LNCaP clone FGC (cell line): ENCODE measurements at regions not wholly inside any gene's neighbourhood (a gene's known extent, or its start where the extent isn't known, plus 50 kb on each side); places are given as distances from the start of the nearest gene placed in this dataset.
"Not testable (repeated sequence)": the region's sequence is repeated elsewhere in the genome, so short reads cannot be mapped to it uniquely, and the experiment has no call there.

Experiments used
- DNase-seq: peaks from one replicate; pipeline ENCODE4 v3.0.0-alpha.2; 2011; ENCODE audit warnings: low read depth
- H3K4me3 ChIP-seq: 2 replicates; pipeline ENCODE4 v1.5.1; 2011; ENCODE audit warnings: mild to moderate bottlenecking, low read depth, low read length, control low read depth
- CTCF ChIP-seq: IDR thresholded peaks from 2 replicates; pipeline ENCODE4 v1.5.1; 2012; ENCODE audit warnings: mild to moderate bottlenecking; ENCODE audit not compliant: control insufficient read depth, insufficient read depth; ENCODE audit errors: extremely low read depth

DNA sequence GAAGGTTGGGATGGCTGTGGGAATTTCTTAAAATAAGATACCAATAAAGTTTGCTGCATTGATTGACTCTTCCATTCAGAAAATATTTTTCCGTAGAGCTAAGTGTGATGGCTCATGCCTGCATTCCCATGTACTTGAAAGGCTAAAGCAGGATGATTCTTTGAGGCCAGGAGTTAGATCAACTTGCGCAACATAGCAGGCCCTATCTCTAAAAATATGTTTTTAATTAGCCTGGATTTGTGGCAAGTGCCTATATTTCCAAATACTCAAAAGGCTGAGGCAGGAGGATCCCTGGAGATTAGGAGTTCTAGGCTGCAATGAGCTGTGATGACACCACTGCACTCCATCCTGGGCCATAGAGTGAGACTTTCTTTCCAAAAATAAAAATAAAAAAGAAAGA lies 431.2 kb upstream of the PTCHD4 start:
- H3K4me3 ChIP-seq, result no peak overlapping the region
- TF ChIP-seq CTCF, result no peak
- DNase-seq, result no peak

DNA sequence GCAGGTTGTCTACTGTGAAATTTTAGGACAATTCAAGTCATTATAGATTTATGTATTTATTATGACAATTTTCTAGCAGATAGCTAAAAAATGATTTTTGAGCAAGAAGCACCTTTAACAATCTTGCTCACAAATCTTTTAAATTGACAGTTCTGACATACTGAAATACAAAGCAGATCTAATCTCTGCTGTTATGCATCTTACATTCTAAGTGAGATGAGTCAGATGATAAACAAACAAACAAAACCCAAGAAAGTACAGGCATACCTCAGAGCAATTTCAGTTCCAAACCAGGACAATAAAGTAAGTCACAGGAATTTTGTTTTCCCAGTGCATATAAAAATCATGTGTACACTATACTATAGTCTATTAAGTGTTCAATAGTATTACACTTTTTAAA lies 430.7 kb upstream of the PTCHD4 start:
- no peak overlapping the region for H3K4me3 ChIP-seq
- TF ChIP-seq CTCF, result no peak
- DNase-seq, result peak; percentile 49

GRCh38 chr6:48535582-48536009 lies 424.6 kb upstream of the PTCHD4 start:
- no peak for TF ChIP-seq CTCF
- no peak for DNase-seq
- no peak overlapping the region for H3K4me3 ChIP-seq

GRCh38 chr6:48530978-48531377 lies 420.0 kb upstream of the PTCHD4 start:
- not testable (repeated sequence) for H3K4me3 ChIP-seq, DNase-seq

DNA sequence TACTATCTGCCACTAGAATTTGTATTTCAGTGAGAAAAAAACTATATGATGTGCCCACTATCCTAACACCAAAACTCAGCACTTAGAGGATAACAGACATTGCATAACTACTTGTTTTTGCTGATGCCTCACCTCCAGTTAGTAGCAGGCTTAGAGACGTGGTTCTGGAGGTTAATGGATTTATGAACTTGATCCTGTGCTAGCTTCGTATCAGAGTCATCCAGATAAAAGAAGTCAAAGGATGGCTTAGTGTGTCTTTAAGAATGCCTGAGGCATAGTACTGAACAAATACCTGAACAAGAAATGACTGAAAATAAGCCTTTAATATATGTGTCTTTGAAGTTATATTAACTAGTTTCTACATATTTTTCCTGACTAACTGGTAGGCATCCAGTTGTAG lies 414.9 kb upstream of the PTCHD4 start:
- DNase-seq, result no peak
- TF ChIP-seq CTCF, result no peak
- no peak overlapping the region for H3K4me3 ChIP-seq

DNA sequence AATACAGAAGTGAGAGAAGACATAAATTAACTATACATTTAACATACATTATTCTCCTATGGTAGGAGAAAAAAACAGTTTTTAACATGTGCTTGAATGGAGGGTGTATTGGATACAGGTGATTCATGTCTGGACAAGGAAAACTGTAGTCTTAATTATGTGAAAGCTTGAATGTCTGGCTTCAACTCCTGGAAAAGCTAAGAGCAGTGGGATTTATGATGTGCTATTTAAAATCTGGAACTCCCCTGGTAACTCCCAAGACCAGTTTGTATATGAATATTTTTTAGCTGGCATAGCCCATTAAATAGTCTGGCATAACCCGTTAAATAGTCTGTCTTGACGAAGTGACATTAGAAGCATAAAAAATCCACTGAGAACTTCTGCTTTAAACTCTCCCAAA lies 410.0 kb upstream of the PTCHD4 start:
- no peak for TF ChIP-seq CTCF
- no peak for DNase-seq
- H3K4me3 ChIP-seq, result no peak overlapping the region

GRCh38 chr6:48512390-48512789 lies 401.4 kb upstream of the PTCHD4 start:
- no peak overlapping the region for H3K4me3 ChIP-seq
- no peak for TF ChIP-seq CTCF
- no peak for DNase-seq

DNA sequence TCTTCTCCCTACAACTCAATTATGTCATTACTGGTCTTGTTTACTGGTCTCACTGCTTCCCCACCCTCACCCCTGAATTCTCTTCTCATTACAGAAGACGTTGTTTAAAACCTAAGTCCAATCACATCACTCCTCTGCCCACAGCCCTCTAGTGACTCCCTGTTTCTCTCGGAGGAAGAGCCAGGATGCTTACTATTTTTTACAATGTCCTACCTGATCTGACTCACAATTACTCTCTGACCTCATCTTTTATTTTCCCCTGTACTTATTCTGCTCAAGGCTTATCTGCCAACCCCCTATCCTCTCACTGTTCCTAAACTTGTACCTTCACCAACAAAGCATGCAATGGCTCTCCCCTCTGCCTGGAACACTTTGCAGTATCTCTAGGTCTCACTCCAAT lies 400.4 kb upstream of the PTCHD4 start:
- TF ChIP-seq CTCF, result no peak
- no peak overlapping the region for H3K4me3 ChIP-seq
- DNase-seq, result no peak
